ENCODE measurements at regions not wholly inside any gene's neighbourhood (a gene's known extent, or its start where the extent isn't known, plus 50 kb on each side); places are given as distances from the start of the nearest gene placed in this dataset.

GRCh38 chr1:39105841-39106765 is 80.0 kb downstream of the NDUFS5 start:
- Histone ChIP-seq H3K9ac (ENCODE audit: insufficient read length) (peak overlapping the region; percentile 60), H3K4me3 (peak overlapping the region; percentile 85), H3K36me3 (ENCODE audit: insufficient read depth, low read length) (no peaks in the 10 kb centered on the region), H3K9me3 (ENCODE audit: low read depth, low read length) (no peaks in the 10 kb centered on the region), H3K27ac (no peak overlapping the region)
- DNase-seq (ENCODE audit: low read depth, low spot score): no peak
- TF ChIP-seq FOXP2 (optimal IDR thresholded peaks at IDR 0.05; ENCODE audit: control extremely low read depth, extremely low read length, insufficient read depth) (no peak), EZH2 (IDR thresholded peaks at IDR 0.05) (no peak), POLR2AphosphoS5 (IDR thresholded peaks at IDR 0.05; ENCODE audit: borderline replicate concordance, low read depth, low read length) (no peak)

- DNase-seq (ENCODE audit: low read depth, low spot score): no peak
- Histone ChIP-seq H3K9me3 (ENCODE audit: low read depth, low read length) (no peaks in the 10 kb centered on the region), H3K9ac (ENCODE audit: insufficient read length) (no peak overlapping the region), H3K27ac (no peak overlapping the region), H3K4me3 (peak overlapping the region; percentile 85), H3K36me3 (ENCODE audit: insufficient read depth, low read length) (no peaks in the 10 kb centered on the region)
- TF ChIP-seq FOXP2 (optimal IDR thresholded peaks at IDR 0.05; ENCODE audit: control extremely low read depth, extremely low read length, insufficient read depth): no peak
- no peak for TF ChIP-seq EZH2 (IDR thresholded peaks at IDR 0.05)
- no peak for TF ChIP-seq POLR2AphosphoS5 (IDR thresholded peaks at IDR 0.05; ENCODE audit: borderline replicate concordance, low read depth, low read length)
These were observed 80.7 kb downstream of the NDUFS5 start for GRCh38 chr1:39106801-39107327.

DNA sequence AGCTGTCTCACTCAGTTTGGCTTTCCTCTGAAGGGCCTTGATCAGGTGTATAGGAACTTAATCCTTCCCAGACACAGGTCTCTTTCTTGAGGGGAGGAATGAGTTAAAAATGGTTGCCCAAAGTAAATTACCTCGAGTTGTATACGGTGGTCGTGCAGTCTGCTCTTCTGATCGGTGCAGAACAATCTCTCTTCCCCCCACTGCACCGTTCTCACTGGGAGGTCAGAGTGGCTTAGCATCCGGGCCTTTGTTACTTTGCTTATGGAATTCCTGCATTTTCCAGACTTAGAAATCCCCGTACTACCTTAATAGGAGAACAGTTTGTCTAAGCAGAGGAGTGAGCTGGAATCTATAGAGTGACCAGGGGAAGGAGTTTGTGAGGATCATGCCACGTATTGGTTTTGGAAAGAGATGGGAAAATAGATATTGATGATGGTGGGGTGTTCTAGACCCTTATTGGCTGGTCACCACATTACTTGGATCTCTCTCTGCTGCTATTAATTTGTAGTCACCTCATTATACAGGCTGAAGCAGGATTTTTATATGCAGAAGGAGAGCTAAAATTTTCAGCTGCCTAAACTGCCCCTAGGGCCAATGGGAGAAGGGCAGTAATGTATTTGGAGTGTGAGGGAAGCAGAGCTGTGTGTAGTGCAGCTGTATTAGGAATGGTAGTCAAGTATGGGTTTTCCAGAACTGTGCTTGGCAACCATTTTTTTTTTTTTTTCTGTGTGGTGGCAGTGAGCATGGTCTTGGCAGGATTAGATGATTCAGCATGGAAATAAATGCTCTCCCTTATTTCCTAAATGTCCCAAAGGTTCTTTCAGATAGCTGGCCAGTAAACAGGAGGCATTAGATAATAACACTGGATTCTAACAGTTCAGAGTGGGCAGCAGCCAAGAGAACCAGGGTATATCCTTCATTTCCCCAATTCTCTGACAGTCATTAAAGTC is 81.5 kb downstream of the NDUFS5 start:
- no peak for DNase-seq (ENCODE audit: low read depth, low spot score)
- Histone ChIP-seq H3K36me3 (ENCODE audit: insufficient read depth, low read length) (no peaks in the 10 kb centered on the region), H3K4me3 (no peak overlapping the region), H3K9me3 (ENCODE audit: low read depth, low read length) (no peaks in the 10 kb centered on the region), H3K9ac (ENCODE audit: insufficient read length) (no peak overlapping the region), H3K27ac (no peak overlapping the region)
- no peak for TF ChIP-seq POLR2AphosphoS5 (IDR thresholded peaks at IDR 0.05; ENCODE audit: borderline replicate concordance, low read depth, low read length)
- no peak for TF ChIP-seq FOXP2 (optimal IDR thresholded peaks at IDR 0.05; ENCODE audit: control extremely low read depth, extremely low read length, insufficient read depth)
- no peak for TF ChIP-seq EZH2 (IDR thresholded peaks at IDR 0.05)

DNA sequence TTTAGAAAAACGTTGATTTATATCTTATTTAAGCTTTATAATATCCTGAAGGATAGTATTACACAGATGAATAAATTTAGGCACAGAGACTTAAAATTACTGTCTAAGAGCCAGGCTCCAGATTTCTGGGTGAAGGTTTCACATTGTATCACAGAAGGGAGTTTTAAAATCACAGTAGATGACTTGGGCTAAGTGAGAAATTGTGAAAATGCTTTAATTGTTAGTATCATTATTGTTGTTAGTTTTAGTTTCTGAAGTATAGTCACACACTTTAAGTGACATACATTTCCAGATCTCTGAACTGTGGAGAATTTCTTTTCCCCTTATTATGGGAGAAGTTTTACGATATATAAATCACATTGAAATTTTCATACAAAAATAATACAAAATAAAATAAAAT is 83.5 kb downstream of the NDUFS5 start:
- no peak for TF ChIP-seq POLR2AphosphoS5 (IDR thresholded peaks at IDR 0.05; ENCODE audit: borderline replicate concordance, low read depth, low read length)
- no peak for TF ChIP-seq EZH2 (IDR thresholded peaks at IDR 0.05)
- TF ChIP-seq FOXP2 (optimal IDR thresholded peaks at IDR 0.05; ENCODE audit: control extremely low read depth, extremely low read length, insufficient read depth): no peak
- Histone ChIP-seq H3K27ac (no peak overlapping the region), H3K36me3 (ENCODE audit: insufficient read depth, low read length) (no peaks in the 10 kb centered on the region), H3K4me3 (no peak overlapping the region), H3K9me3 (ENCODE audit: low read depth, low read length) (no peaks in the 10 kb centered on the region), H3K9ac (ENCODE audit: insufficient read length) (no peak overlapping the region)
- DNase-seq (ENCODE audit: low read depth, low spot score): no peak

DNA sequence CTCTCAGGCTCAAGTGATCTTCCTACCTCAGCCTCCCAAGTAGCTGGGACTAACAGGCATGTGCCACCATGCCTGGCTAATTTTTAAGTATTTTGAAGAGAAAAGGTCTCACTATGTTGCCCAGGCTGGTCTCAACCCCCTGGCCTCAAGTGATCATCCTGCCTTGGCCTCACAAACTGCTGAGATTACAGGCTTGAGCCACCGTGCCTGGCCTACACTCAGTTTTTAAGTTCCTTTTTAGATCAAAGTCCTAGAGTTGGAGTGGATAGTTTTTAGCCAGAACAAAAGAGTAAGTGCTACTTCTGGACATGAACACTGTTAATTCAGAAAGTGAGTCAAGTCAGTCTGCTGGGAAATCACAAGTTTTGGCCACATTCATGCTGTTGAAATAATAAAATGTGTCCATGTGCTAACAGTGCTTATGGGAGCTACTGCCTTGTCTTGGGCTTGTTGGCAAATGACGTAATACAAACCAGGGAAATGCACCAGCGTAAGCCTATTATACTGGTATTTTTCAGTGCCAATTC is 84.2 kb downstream of the NDUFS5 start:
- no peak for TF ChIP-seq FOXP2 (optimal IDR thresholded peaks at IDR 0.05; ENCODE audit: control extremely low read depth, extremely low read length, insufficient read depth)
- TF ChIP-seq EZH2 (IDR thresholded peaks at IDR 0.05): no peak
- no peak for TF ChIP-seq POLR2AphosphoS5 (IDR thresholded peaks at IDR 0.05; ENCODE audit: borderline replicate concordance, low read depth, low read length)
- DNase-seq (ENCODE audit: low read depth, low spot score): no peak

GRCh38 chr1:39110882-39111281 is 84.7 kb downstream of the NDUFS5 start:
- no peak for DNase-seq (ENCODE audit: low read depth, low spot score)
- no peaks in the 10 kb centered on the region for H3K9me3 ChIP-seq (ENCODE audit: low read depth, low read length)
- H3K27ac ChIP-seq: no peak overlapping the region
- no peak overlapping the region for H3K4me3 ChIP-seq
- TF ChIP-seq EZH2 (IDR thresholded peaks at IDR 0.05) (no peak), POLR2AphosphoS5 (IDR thresholded peaks at IDR 0.05; ENCODE audit: borderline replicate concordance, low read depth, low read length) (no peak), FOXP2 (optimal IDR thresholded peaks at IDR 0.05; ENCODE audit: control extremely low read depth, extremely low read length, insufficient read depth) (no peak)
- H3K9ac ChIP-seq (ENCODE audit: insufficient read length): no peak overlapping the region
- no peaks in the 10 kb centered on the region for H3K36me3 ChIP-seq (ENCODE audit: insufficient read depth, low read length)

More for the DNA sequence above, 84.2 kb downstream of the NDUFS5 start:
- Histone ChIP-seq H3K9ac (ENCODE audit: insufficient read length) (no peak overlapping the region), H3K27ac (no peak overlapping the region), H3K9me3 (ENCODE audit: low read depth, low read length) (no peaks in the 10 kb centered on the region), H3K36me3 (ENCODE audit: insufficient read depth, low read length) (no peaks in the 10 kb centered on the region), H3K4me3 (no peak overlapping the region)

- no peak overlapping the region for H3K9ac ChIP-seq (ENCODE audit: insufficient read length)
- no peak overlapping the region for H3K27ac ChIP-seq
These were observed 87.1 kb downstream of the NDUFS5 start for GRCh38 chr1:39113109-39113743.

More at GRCh38 chr1:39113109-39113743, 87.1 kb downstream of the NDUFS5 start:
- no peak for TF ChIP-seq FOXP2 (optimal IDR thresholded peaks at IDR 0.05; ENCODE audit: control extremely low read depth, extremely low read length, insufficient read depth)
- TF ChIP-seq POLR2AphosphoS5 (IDR thresholded peaks at IDR 0.05; ENCODE audit: borderline replicate concordance, low read depth, low read length): no peak
- TF ChIP-seq EZH2 (IDR thresholded peaks at IDR 0.05): no peak
- no peak for DNase-seq (ENCODE audit: low read depth, low spot score)
- Histone ChIP-seq H3K36me3 (ENCODE audit: insufficient read depth, low read length) (no peaks in the 10 kb centered on the region), H3K9me3 (ENCODE audit: low read depth, low read length) (no peaks in the 10 kb centered on the region), H3K4me3 (no peak overlapping the region)
